Adrenal gland (tissue), 9 donors: ENCODE measurements at regions not wholly inside any gene's neighbourhood (a gene's known extent, or its start where the extent isn't known, plus 50 kb on each side); places are given as distances from the start of the nearest gene placed in this dataset.

Source experiments
- DNase-seq, 7 donors: peaks; one replicate each; pipeline ENCODE4 v3.0.0-alpha.2; 2019 to 2020
- H3K27ac ChIP-seq, 5 donors: fragments of 200-600 bp; sonication (generic) in 4 of 5; 1 replicate in 3 of 5; 2 replicates in 2 of 5; pipeline versions ENCODE4 v1.5.1 to v1.8.0; 2016 to 2020; ENCODE audit warnings: mild to moderate bottlenecking in 1 of 5
- H3K27me3 ChIP-seq: fragments of 200-600 bp; 2 replicates; pipeline ENCODE4 v1.8.0; 2021
- H3K36me3 ChIP-seq, 2 donors: fragments of 200-600 bp; replicated peaks in 1 of 2; 1 replicate in 1 of 2; 2 replicates in 1 of 2; pipeline versions ENCODE4 v1.5.1 to v1.8.0; 2018 to 2022
- H3K4me1 ChIP-seq, 2 donors: fragments of 200-600 bp; replicated peaks in 1 of 2; 1 replicate in 1 of 2; 2 replicates in 1 of 2; pipeline versions ENCODE4 v1.5.1 to v1.8.0; 2018 to 2021
- H3K4me3 ChIP-seq, 4 donors: fragments of 200-600 bp; sonication (generic) in 3 of 4; one replicate each; pipeline ENCODE4 v1.5.1; 2016 to 2018
- H3K9me3 ChIP-seq, 3 donors: fragments of 200-600 bp; sonication (generic) in 1 of 3; replicated peaks in 1 of 3; 1 replicate in 2 of 3; 2 replicates in 1 of 3; pipeline versions ENCODE4 v1.5.1 to v1.8.0; 2016 to 2021
- CTCF ChIP-seq, 6 experiments: fragments of 450-650 bp in 4 of 6; fragments of 200-600 bp in 2 of 6; sonication (generic) in 1 of 6; IDR thresholded peaks; 1 replicate in 5 of 6; 2 replicates in 1 of 6; pipeline versions ENCODE4 v1.5.1 to v1.8.0; 2016 to 2021; ENCODE audit warnings: antibody characterized with exemption in 6 of 6, mild to moderate bottlenecking in 2 of 6, moderate library complexity in 1 of 6
- POLR2A ChIP-seq, 2 donors: fragments of 450-650 bp; IDR thresholded peaks; one replicate each; pipeline ENCODE4 v1.6.1; 2017; ENCODE audit warnings: antibody characterized with exemption in 2 of 2, mild to moderate bottlenecking in 2 of 2, moderate library complexity in 1 of 2
- WGBS, 4 donors: extraction: QIAGEN DNeasy Blood & Tissue Kit in 2 of 4; methylation state at CpG; one replicate each; pipeline versions ENCODE4 v1.1.5 to v1.1.7; 2013 to 2017; 5-methylcytosine and 5-hydroxymethylcytosine counted together
- intact Hi-C, 2 donors: fragments of 100-400 bp; cut with DNase I; formaldehyde crosslinking; loops; one replicate each; pipeline versions ENCODE4 v1.14.1 to v1.15.0; 2022 to 2023
- donor health status: healthy with polysubstance abuse.
- donor health status: Bipolar disorder and iron deficiency.
- donor health status: DM: yes; HTN: yes; CAD: no.
- donor health status: DM: no; HTN: no; CAD: no.
- donor health status: DM: no; HTN: no; CAD: no.

GRCh38 chr11:131122448-131122847 lies 206.2 kb upstream of the SNX19 start:
- Histone ChIP-seq H3K4me3 (no peak overlapping the region), H3K27ac (no peak overlapping the region), H3K36me3 (no peaks in the 10 kb centered on the region), H3K9me3 (peaks cover 0 to 6% (median 0%) of the 10 kb centered on the region in 3 donors), H3K27me3 (no peaks in the 10 kb centered on the region), H3K4me1 (no peaks in the 10 kb centered on the region)
- TF ChIP-seq CTCF (IDR thresholded peaks at IDR 0.05) (no peak), POLR2A (IDR thresholded peaks at IDR 0.05) (no peak)
- intact Hi-C loops = no loop called here
- no peak for DNase-seq
- WGBS, 4 donors = 69 to 76% (median 73%) methylated on average over 5 of the region's 5 CpGs

- 69 to 89% (median 85%) methylated on average over 2 of the region's 2 CpGs for WGBS, 4 donors
- H3K4me1 ChIP-seq = no peaks in the 10 kb centered on the region
- DNase-seq = no peak
- no peaks in the 10 kb centered on the region for H3K27me3 ChIP-seq
- no peak overlapping the region for H3K27ac ChIP-seq
- H3K9me3 ChIP-seq = peaks cover 0 to 6% (median 0%) of the 10 kb centered on the region in 3 donors
- H3K36me3 ChIP-seq = no peaks in the 10 kb centered on the region
- TF ChIP-seq CTCF (IDR thresholded peaks at IDR 0.05) = no peak
- TF ChIP-seq POLR2A (IDR thresholded peaks at IDR 0.05) = no peak
- H3K4me3 ChIP-seq = no peak overlapping the region
- intact Hi-C loops = no loop called here
Measured at GRCh38 chr11:131129474-131129873, 213.2 kb upstream of the SNX19 start.

- Histone ChIP-seq H3K4me1 (no peaks in the 10 kb centered on the region), H3K27me3 (no peaks in the 10 kb centered on the region), H3K4me3 (no peak overlapping the region), H3K36me3 (no peaks in the 10 kb centered on the region), H3K9me3 (no peaks in the 10 kb centered on the region), H3K27ac (no peak overlapping the region)
- intact Hi-C loops = no loop called here
- 55 to 65% (median 58%) methylated on average over 2 to 3 of the region's 3 CpGs for WGBS, 4 donors
- DNase-seq = no peak
- no peak for TF ChIP-seq CTCF (IDR thresholded peaks at IDR 0.05)
Measured at GRCh38 chr11:131135611-131136010, 219.3 kb upstream of the SNX19 start.

GRCh38 chr11:131136486-131136885 lies 220.2 kb upstream of the SNX19 start:
- TF ChIP-seq CTCF (IDR thresholded peaks at IDR 0.05) = no peak
- no peak for TF ChIP-seq POLR2A (IDR thresholded peaks at IDR 0.05)
- H3K36me3 ChIP-seq = no peaks in the 10 kb centered on the region
- no peak for DNase-seq
- intact Hi-C loops = no loop called here
- no peaks in the 10 kb centered on the region for H3K4me1 ChIP-seq
- H3K27me3 ChIP-seq = no peaks in the 10 kb centered on the region
- H3K27ac ChIP-seq = no peak overlapping the region
- no peak overlapping the region for H3K4me3 ChIP-seq
- no peaks in the 10 kb centered on the region for H3K9me3 ChIP-seq
- WGBS, 4 donors = 52 to 93% methylated on average over 1 of the region's 1 CpG; no CpG with 5 or more reads in 2 of the 4 donors
